HG02938 (cell line): ENCODE measurements at regions not wholly inside any gene's neighbourhood (a gene's known extent, or its start where the extent isn't known, plus 50 kb on each side); places are given as distances from the start of the nearest gene placed in this dataset.
"Not testable (repeated sequence)": the region's sequence is repeated elsewhere in the genome, so short reads cannot be mapped to it uniquely, and the experiment has no call there.

ENCODE experiments used
- ATAC-seq: cut with Tn5 transposase; IDR thresholded peaks from one replicate; pipeline ENCODE4 v1.9.1; 2021; ENCODE audit warnings: mild to moderate bottlenecking, moderate library complexity; ENCODE audit not compliant: unreplicated experiment

GRCh38 chr14:84959851-84960520 is 570.0 kb upstream of the FLRT2 start:
- ATAC-seq: no peak

GRCh38 chr14:84961637-84962036 is 568.3 kb upstream of the FLRT2 start:
- no peak for ATAC-seq

GRCh38 chr14:84963518-84963917 is 566.4 kb upstream of the FLRT2 start:
- ATAC-seq: no peak

GRCh38 chr14:84965279-84965678 is 564.7 kb upstream of the FLRT2 start:
- no peak for ATAC-seq

- ATAC-seq: no peak
Measured at GRCh38 chr14:84969501-84969900, 560.4 kb upstream of the FLRT2 start.

- ATAC-seq: no peak
Measured at GRCh38 chr14:84975241-84975902, 554.6 kb upstream of the FLRT2 start.

GRCh38 chr14:84976805-84977204 is 553.1 kb upstream of the FLRT2 start:
- ATAC-seq: no peak

- no peak for ATAC-seq
Measured at GRCh38 chr14:84987042-84987441, 542.9 kb upstream of the FLRT2 start.

GRCh38 chr14:84988357-84988756 is 541.6 kb upstream of the FLRT2 start:
- ATAC-seq: no peak

- ATAC-seq: no peak
Measured at GRCh38 chr14:84991021-84991420, 538.9 kb upstream of the FLRT2 start.

GRCh38 chr14:84998216-84998615 is 531.7 kb upstream of the FLRT2 start:
- ATAC-seq: no peak

- no peak for ATAC-seq
Measured at GRCh38 chr14:85002846-85003245, 527.1 kb upstream of the FLRT2 start.

GRCh38 chr14:85003805-85004204 is 526.1 kb upstream of the FLRT2 start:
- ATAC-seq: no peak

GRCh38 chr14:85009506-85009905 is 520.4 kb upstream of the FLRT2 start:
- no peak for ATAC-seq

- no peak for ATAC-seq
Measured at GRCh38 chr14:85010186-85010585, 519.8 kb upstream of the FLRT2 start.

GRCh38 chr14:85016496-85016895 is 513.4 kb upstream of the FLRT2 start:
- ATAC-seq: no peak

- not testable (repeated sequence) for ATAC-seq
Measured at GRCh38 chr14:85023866-85024265, 506.1 kb upstream of the FLRT2 start.

GRCh38 chr14:85024931-85025330 is 505.0 kb upstream of the FLRT2 start:
- ATAC-seq: no peak

- no peak for ATAC-seq
Measured at GRCh38 chr14:85027681-85028370, 502.1 kb upstream of the FLRT2 start.

GRCh38 chr14:85037411-85037810 is 492.5 kb upstream of the FLRT2 start:
- no peak for ATAC-seq

GRCh38 chr14:85038526-85039352 is 491.2 kb upstream of the FLRT2 start:
- no peak for ATAC-seq

- no peak for ATAC-seq
Measured at GRCh38 chr14:85039353-85039626, 490.7 kb upstream of the FLRT2 start.
